ENCODE measurements at regions not wholly inside any gene's neighbourhood (a gene's known extent, or its start where the extent isn't known, plus 50 kb on each side); places are given as distances from the start of the nearest gene placed in this dataset.

DNA sequence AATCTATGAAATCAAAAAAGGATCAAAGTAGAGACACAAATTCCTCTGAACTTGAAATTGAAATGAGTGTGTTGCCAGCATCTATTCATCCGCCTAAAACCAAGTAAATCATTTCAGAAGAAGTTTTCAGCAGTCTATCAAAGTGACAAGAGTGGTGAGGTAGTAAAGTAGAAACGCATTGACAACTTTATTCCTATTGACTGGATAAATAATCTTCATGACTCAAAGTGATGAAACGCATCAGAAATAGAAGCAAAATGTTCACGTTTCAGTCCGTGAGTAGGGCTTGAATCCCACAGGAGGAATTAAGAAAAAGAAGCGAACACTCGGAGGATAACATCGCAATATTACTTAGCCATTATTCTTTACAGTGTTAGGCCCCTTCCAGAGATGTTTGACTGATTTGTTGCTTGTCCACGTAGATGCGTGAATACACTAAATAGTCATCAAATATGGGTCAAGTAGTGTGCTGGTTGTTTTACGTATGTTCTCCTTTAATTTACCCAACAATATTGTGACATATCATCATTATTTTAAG is 314.4 kb downstream of the PLK2 start:
- no peak for TF ChIP-seq CTCF (conservative IDR thresholded peaks at IDR 0.05; ENCODE audit: low read depth, low read length)
- TF ChIP-seq EZH2 (IDR thresholded peaks at IDR 0.05; ENCODE audit: borderline replicate concordance, low read depth, low read length, poor library complexity, severe bottlenecking), result no peak
